ENCODE measurements at regions not wholly inside any gene's neighbourhood (a gene's known extent, or its start where the extent isn't known, plus 50 kb on each side); places are given as distances from the start of the nearest gene placed in this dataset.
A peak's percentile ranks its signal among the peaks of the same experiment; 100 is the strongest.

DNA sequence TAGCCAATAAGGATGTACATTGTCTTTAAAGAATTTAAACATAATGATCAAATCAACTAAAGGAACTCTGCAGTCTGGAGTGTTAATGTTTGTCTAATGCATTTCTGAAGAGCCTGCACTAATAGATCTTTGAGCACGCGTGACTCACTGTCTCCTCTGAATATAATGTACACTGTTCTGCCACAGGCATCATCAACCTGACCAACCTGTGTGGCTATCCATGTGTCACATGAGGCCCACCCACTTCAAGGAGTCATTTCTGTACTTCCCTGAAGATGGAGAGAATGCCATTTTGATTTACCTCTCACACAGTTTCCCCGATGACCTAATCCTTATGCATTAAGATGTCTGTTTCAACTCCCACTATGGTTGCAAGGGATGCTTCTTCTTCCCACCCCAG is 434.0 kb upstream of the SPHKAP start:
- in situ Hi-C loops (cut with MboI; ENCODE audit: low pct_unique_long_range_greater_than_20kb in 2 of 9, low sequenced_read_pairs in 9 of 9, unreplicated experiment in 9 of 9) = no loop called here
- Histone ChIP-seq H3K27ac (no peak overlapping the region), H3K4me3 (no peak overlapping the region), H3K4me1 (replicated peaks in 1 of 2) (no peaks in the 10 kb centered on the region)
- WGBS, 10 experiments = 75 to 100% (median 89%) methylated on average over 1 to 3 of the region's 3 CpGs; no CpG with 5 or more reads in 4 of the 10 experiments
- ATAC-seq (replicated peaks in 6 of 8) = peak in 5 of 8 experiments; percentile 61 to 87 (median 87)

DNA sequence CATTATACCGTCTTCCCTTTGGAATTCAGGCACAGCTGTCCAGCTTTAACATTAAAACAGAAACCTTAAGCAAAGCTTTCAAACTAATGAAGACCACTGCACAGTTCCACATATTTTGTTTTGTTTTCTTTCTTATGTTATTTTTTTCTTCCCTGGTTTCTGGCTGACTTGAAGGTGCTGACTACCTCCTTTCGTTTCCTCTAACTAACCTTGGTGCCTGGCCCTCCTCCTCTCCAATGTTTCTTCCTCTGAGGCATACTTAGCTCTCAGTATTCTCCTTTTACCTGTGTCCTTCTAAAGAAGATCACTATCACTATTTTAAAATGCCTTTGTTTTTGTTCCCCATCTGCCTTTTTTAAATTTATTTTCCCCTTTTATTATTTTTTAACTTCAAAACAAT is 433.3 kb upstream of the SPHKAP start:
- H3K27ac ChIP-seq = no peak overlapping the region
- ATAC-seq (replicated peaks in 6 of 8) = no peak
- in situ Hi-C loops (cut with MboI; ENCODE audit: low pct_unique_long_range_greater_than_20kb in 2 of 9, low sequenced_read_pairs in 9 of 9, unreplicated experiment in 9 of 9) = no loop called here
- 32 to 100% (median 65%) methylated on average over 1 to 2 of the region's 2 CpGs for WGBS, 10 experiments
- H3K4me1 ChIP-seq (replicated peaks in 1 of 2) = no peaks in the 10 kb centered on the region
- H3K4me3 ChIP-seq = no peak overlapping the region

DNA sequence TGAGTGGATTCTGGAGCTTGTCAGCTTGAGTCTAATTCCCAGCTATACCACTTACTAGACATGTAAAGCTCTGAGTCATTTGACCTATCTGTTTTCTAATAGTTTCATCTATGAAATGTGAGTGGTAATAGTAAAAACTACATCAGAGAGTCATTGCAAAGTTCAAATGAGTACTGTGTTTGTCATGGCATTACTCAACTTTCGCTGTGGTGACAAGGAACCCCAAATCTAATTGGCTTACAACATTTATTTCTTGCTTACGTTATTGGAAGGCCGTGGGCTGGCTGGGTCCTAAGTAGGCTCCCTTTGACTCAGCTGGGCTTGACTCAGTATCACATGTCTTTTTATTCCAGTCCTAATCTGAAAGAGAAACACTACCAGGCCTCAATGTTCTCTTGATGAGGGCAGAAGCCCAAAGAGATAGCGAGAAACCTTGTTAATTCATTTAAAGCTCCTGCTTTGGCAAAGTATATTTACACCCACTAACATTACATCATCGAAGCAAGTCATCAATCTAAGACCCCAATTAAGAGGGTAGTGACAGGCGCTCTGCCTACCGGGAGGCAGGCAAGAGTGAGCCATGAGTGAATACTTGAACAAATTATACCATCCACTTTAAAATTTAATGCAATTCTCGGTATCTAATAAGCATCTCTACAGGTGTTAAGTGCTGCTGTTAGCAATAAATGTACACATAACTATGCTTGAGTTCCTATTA is 431.8 kb upstream of the SPHKAP start:
- ATAC-seq (replicated peaks in 6 of 8) = peak in 6 of 8 experiments; percentile 48 to 88 (median 66)
- WGBS, 10 experiments = 8 to 90% (median 73%) methylated on average over 2 to 8 of the region's 8 CpGs; no CpG with 5 or more reads in 1 of the 10 experiments

DNA sequence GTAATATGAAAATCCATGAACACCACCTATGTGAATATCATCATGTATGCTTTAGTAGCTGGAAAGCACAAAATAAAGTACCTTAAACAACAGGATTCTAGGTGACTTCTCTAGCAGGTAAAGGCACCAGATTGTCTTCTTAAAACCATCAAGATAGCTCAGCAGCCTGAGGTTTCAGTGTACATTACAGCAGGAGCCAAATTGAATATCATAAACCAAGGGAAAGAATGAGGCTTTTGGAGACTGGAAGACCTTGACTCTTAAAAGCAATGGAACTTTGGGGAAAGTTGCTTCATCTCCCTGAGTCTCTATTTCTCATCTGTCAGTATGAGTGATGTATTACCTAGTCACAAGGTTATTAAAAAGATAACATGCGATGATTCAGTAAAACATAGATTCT is 429.7 kb upstream of the SPHKAP start:
- 60 to 100% (median 100%) methylated on average over 1 of the region's 1 CpG; no CpG with 5 or more reads in 1 of the 10 experiments for WGBS, 10 experiments

More for the DNA sequence above, 431.8 kb upstream of the SPHKAP start:
- in situ Hi-C loops (cut with MboI; ENCODE audit: low pct_unique_long_range_greater_than_20kb in 2 of 9, low sequenced_read_pairs in 9 of 9, unreplicated experiment in 9 of 9) = no loop called here
- no peak overlapping the region for H3K4me3 ChIP-seq
- no peak overlapping the region for H3K27ac ChIP-seq
- no peaks in the 10 kb centered on the region for H3K4me1 ChIP-seq (replicated peaks in 1 of 2)

DNA sequence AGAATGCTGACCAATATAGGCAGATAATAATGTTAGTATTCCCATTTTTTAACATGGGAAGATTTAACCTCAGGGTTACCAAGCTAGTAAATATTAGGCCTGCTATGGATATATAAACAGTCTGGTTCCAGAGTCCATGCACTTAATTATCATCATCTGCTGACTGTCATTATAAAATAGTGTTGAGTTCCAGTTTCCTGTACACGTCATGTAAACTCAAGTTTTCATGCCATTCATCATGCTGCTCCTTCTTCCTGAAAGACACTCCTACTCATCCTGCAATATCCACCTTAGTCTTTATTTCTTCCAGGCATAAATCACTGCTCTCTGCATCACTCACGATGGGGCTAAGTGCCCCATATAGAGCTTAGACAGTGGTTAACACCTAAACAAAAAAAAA is 420.8 kb upstream of the SPHKAP start:
- no peaks in the 10 kb centered on the region for H3K4me1 ChIP-seq (replicated peaks in 1 of 2)
- WGBS, 10 experiments = 0 to 66% (median 44%) methylated on average over 1 to 2 of the region's 2 CpGs
- in situ Hi-C loops (cut with MboI; ENCODE audit: low pct_unique_long_range_greater_than_20kb in 2 of 9, low sequenced_read_pairs in 9 of 9, unreplicated experiment in 9 of 9) = no loop called here
- ATAC-seq (replicated peaks in 6 of 8) = peak in 6 of 8 experiments; percentile 18 to 88 (median 63)
- H3K27ac ChIP-seq = no peak overlapping the region
- H3K4me3 ChIP-seq = no peak overlapping the region

More for the DNA sequence above, 429.7 kb upstream of the SPHKAP start:
- no peak overlapping the region for H3K4me3 ChIP-seq
- no peak overlapping the region for H3K27ac ChIP-seq
- no peaks in the 10 kb centered on the region for H3K4me1 ChIP-seq (replicated peaks in 1 of 2)
- in situ Hi-C loops (cut with MboI; ENCODE audit: low pct_unique_long_range_greater_than_20kb in 2 of 9, low sequenced_read_pairs in 9 of 9, unreplicated experiment in 9 of 9) = no loop called here
- ATAC-seq (replicated peaks in 6 of 8) = no peak

DNA sequence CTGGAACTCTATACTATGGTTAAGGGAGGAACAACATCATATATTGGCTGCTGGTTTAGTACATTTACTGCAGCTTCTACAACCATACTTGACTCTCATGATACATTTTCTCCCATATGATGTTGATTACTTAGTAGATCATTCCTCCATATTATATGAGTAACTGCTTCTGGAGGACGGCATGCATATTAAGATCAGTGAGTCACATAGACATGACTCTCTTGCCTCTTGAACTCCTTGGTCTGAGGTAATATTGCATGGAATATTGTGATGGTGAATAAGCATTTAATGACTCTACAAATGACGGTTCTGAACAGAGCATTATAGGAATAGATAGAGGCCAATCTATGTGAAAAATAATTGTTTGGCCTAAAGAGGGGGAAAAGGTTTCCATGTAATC is 418.8 kb upstream of the SPHKAP start:
- Histone ChIP-seq H3K4me3 (no peak overlapping the region), H3K27ac (no peak overlapping the region), H3K4me1 (replicated peaks in 1 of 2) (peaks cover 0 to 3% of the 10 kb centered on the region in 2 donors)
- ATAC-seq (replicated peaks in 6 of 8) = peak; percentile 65 to 99 (median 89)
- 0 to 89% (median 71%) methylated on average over 1 to 2 of the region's 2 CpGs; no CpG with 5 or more reads in 3 of the 10 experiments for WGBS, 10 experiments
- in situ Hi-C loops (cut with MboI; ENCODE audit: low pct_unique_long_range_greater_than_20kb in 2 of 9, low sequenced_read_pairs in 9 of 9, unreplicated experiment in 9 of 9) = no loop called here

DNA sequence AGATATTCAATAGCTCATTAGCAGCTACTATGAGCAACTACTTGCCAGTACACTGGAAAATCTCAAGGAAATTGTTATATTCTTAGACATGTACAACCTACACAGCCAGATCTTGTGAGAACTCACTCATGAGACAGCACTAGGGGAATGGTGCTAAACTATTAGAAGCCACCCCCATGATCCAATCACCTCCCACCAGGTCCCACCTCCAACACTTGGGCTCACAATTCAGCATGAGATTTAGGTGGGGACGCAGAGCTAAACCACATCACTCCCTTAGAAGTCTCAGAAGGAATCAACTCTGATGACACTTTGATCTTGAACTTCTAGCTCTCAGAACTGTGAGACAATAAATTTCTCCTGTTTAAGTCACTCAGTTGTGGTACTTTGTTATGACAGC is 418.3 kb upstream of the SPHKAP start:
- H3K27ac ChIP-seq = no peak overlapping the region
- in situ Hi-C loops (cut with MboI; ENCODE audit: low pct_unique_long_range_greater_than_20kb in 2 of 9, low sequenced_read_pairs in 9 of 9, unreplicated experiment in 9 of 9) = no loop called here
- no peak overlapping the region for H3K4me3 ChIP-seq
- H3K4me1 ChIP-seq (replicated peaks in 1 of 2) = peaks cover 0 to 3% of the 10 kb centered on the region in 2 donors
- peak in 3 of 8 experiments; percentile 4 to 42 (median 25) for ATAC-seq (replicated peaks in 6 of 8)
- WGBS, 10 experiments = 100% methylated on average over 1 of the region's 1 CpG; no CpG with 5 or more reads in 7 of the 10 experiments

DNA sequence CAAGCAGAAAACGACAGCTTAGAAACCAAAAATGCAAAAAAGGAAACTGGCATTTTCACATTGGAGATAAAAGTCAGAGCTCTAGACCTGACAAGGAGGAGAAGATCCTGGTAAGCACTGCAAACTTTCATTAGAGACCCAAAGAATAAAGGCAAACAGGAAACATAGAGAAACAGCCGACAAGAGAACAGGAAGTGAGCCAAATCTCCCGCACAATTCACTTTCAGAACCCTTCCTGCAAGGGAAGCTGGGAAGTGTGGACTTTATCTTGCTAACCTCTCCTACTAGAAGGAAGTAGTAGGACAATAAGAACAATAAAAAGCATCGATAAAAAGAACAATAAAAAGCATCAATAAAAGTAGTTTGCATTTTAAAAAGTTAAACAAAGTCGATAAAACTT is 417.8 kb upstream of the SPHKAP start:
- no peak overlapping the region for H3K27ac ChIP-seq

DNA sequence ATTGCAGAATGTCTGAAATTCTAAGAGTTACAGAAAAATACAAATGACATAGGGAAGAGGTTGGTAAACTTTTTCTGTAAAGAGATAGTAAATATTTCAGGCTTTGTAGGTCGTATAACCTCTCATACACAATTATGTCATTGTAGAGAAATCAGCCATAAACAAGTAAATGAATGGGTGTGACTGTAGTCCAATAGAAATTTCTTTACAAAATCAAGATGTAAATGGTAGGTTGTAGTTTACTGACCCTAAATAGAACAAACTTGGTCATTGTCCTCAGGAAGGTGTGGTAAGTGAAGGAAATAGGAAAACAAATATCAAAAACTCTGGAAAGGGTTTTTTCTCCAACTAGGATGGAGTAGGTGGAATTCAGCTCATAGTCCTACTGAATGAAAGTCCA is 415.5 kb upstream of the SPHKAP start:
- no peak overlapping the region for H3K27ac ChIP-seq
- no peak for ATAC-seq (replicated peaks in 6 of 8)
- 0 to 11% (median 0%) methylated on average over 1 of the region's 1 CpG; no CpG with 5 or more reads in 1 of the 10 experiments for WGBS, 10 experiments
- no peak overlapping the region for H3K4me3 ChIP-seq
- in situ Hi-C loops (cut with MboI; ENCODE audit: low pct_unique_long_range_greater_than_20kb in 2 of 9, low sequenced_read_pairs in 9 of 9, unreplicated experiment in 9 of 9) = no loop called here
- peaks cover 3 to 11% of the 10 kb centered on the region in 2 donors for H3K4me1 ChIP-seq (replicated peaks in 1 of 2)

More for the DNA sequence above, 417.8 kb upstream of the SPHKAP start:
- in situ Hi-C loops (cut with MboI; ENCODE audit: low pct_unique_long_range_greater_than_20kb in 2 of 9, low sequenced_read_pairs in 9 of 9, unreplicated experiment in 9 of 9) = no loop called here
- peaks cover 0 to 3% of the 10 kb centered on the region in 2 donors for H3K4me1 ChIP-seq (replicated peaks in 1 of 2)
- 54 to 96% (median 88%) methylated on average over 4 to 5 of the region's 5 CpGs for WGBS, 10 experiments
- no peak for ATAC-seq (replicated peaks in 6 of 8)
- H3K4me3 ChIP-seq = no peak overlapping the region

DNA sequence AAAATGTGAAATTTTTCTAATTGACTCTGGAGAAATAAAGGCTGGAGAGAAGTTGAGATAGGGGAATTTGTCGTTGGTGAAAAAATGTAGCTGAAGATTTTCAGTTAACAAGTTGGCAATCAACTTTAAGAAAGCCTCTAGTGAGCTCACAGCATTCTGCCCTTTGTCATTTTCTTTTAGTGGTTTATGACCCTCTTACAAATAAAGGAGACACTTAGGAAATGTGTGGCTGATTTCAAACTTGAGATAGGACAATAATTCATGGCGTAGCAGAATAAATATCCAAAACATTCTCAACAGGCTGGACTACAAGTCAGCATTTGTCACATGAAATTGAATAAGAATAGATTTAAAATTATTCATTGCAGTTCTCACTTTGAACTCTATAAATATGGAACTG is 412.5 kb upstream of the SPHKAP start:
- 32 to 76% (median 59%) methylated on average over 1 to 2 of the region's 2 CpGs for WGBS, 10 experiments
- H3K27ac ChIP-seq = no peak overlapping the region
- in situ Hi-C loops (cut with MboI; ENCODE audit: low pct_unique_long_range_greater_than_20kb in 2 of 9, low sequenced_read_pairs in 9 of 9, unreplicated experiment in 9 of 9) = no loop called here
- peaks cover 3 to 11% of the 10 kb centered on the region in 2 donors for H3K4me1 ChIP-seq (replicated peaks in 1 of 2)
- peak in 1 of 8 experiments; percentile 55 for ATAC-seq (replicated peaks in 6 of 8)
- H3K4me3 ChIP-seq = no peak overlapping the region

DNA sequence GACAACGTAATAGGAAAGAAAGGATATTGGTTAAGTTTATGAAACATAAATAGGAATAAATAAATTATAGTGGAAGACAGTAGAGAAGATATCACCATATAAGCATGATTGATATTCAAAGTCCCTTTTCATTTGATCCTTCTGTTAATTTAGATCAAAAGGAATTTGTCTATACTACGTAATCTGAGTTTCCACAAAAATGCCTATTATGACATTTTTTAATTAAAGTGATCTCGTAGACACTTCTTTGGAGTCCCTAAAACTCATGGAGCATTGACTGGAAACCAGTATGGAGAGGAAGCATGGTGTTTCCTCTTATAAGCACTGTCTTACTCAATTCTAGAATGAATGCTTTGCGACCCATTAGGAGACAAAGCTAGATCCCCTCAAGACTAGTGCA is 411.4 kb upstream of the SPHKAP start:
- 13 to 72% (median 55%) methylated on average over 2 to 4 of the region's 4 CpGs; no CpG with 5 or more reads in 1 of the 10 experiments for WGBS, 10 experiments
- Histone ChIP-seq H3K4me3 (no peak overlapping the region), H3K27ac (no peak overlapping the region), H3K4me1 (replicated peaks in 1 of 2) (peaks cover 3 to 11% of the 10 kb centered on the region in 2 donors)
- in situ Hi-C loops (cut with MboI; ENCODE audit: low pct_unique_long_range_greater_than_20kb in 2 of 9, low sequenced_read_pairs in 9 of 9, unreplicated experiment in 9 of 9) = no loop called here
- no peak for ATAC-seq (replicated peaks in 6 of 8)

DNA sequence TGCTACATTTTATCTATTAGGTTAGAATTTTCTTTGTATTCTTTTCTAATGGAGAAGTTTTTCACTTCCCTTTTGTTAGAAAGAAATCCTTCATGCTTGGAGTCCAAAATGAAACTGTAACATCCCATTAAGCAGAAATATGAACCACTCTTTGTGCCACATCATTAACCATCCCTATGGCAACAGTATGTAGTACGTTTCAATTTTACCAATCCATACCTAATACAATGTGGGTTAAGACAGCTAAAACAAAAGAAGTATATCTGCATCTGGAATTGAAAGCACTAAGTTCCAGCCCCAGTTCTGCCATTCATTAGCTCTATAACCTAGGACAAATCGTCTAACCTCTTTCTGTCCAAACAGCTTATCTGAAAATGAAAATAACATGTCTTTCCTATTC is 409.2 kb upstream of the SPHKAP start:
- no peak for ATAC-seq (replicated peaks in 6 of 8)
- in situ Hi-C loops (cut with MboI; ENCODE audit: low pct_unique_long_range_greater_than_20kb in 2 of 9, low sequenced_read_pairs in 9 of 9, unreplicated experiment in 9 of 9) = no loop called here
- 37 to 83% (median 65%) methylated on average over 1 to 2 of the region's 2 CpGs for WGBS, 10 experiments
- Histone ChIP-seq H3K4me3 (no peak overlapping the region), H3K27ac (no peak overlapping the region), H3K4me1 (replicated peaks in 1 of 2) (peaks cover 3 to 11% of the 10 kb centered on the region in 2 donors)

DNA sequence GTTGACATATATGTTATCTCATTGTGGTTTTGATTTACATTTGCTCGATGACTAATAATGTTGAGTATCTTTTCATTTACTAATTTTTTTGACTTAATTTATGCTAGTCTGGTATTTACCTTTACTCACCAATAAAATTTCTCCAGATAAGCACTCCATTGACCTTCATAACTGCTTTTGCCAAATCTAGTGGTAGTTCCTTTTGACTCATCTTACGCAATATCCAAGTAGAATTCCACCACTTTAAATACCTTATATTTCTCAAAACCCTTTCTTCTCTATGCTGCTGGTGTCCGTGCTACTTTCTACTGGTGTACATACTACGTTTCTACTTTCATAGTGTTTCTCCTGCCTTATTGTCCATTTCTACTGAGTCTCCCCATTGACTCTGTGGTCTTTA is 407.6 kb upstream of the SPHKAP start:
- 40 to 90% (median 70%) methylated on average over 1 to 4 of the region's 4 CpGs for WGBS, 10 experiments
- H3K4me1 ChIP-seq (replicated peaks in 1 of 2) = peaks cover 3 to 8% of the 10 kb centered on the region in 2 donors
- no peak overlapping the region for H3K4me3 ChIP-seq
- H3K27ac ChIP-seq = no peak overlapping the region
- in situ Hi-C loops (cut with MboI; ENCODE audit: low pct_unique_long_range_greater_than_20kb in 2 of 9, low sequenced_read_pairs in 9 of 9, unreplicated experiment in 9 of 9) = no loop called here
- ATAC-seq (replicated peaks in 6 of 8) = no peak

DNA sequence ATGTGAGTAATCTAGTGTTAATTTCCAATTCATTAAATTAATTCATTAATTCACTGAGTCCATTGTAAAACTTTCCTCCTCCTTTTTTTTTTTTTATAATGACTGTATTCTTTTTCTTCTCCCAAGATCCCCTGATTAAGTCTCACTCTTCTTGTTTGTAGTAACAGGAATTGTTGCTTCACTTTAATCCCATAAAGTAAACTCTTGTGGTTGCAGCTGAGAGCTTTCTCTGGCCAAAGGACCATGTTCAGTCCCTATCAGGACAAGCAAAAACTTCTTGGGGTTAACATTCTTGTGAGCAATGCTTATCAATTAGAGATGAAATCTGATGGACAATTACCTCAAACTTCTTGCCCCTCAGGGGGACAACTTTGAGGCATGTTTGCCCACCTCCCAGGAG is 400.2 kb upstream of the SPHKAP start:
- no peak overlapping the region for H3K27ac ChIP-seq
- ATAC-seq (replicated peaks in 6 of 8) = no peak
- in situ Hi-C loops (cut with MboI; ENCODE audit: low pct_unique_long_range_greater_than_20kb in 2 of 9, low sequenced_read_pairs in 9 of 9, unreplicated experiment in 9 of 9) = no loop called here
- H3K4me3 ChIP-seq = no peak overlapping the region
- H3K4me1 ChIP-seq (replicated peaks in 1 of 2) = no peaks in the 10 kb centered on the region

All from motor neuron (in vitro differentiated cells).